HepG2 (cell line): ENCODE measurements at regions not wholly inside any gene's neighbourhood (a gene's known extent, or its start where the extent isn't known, plus 50 kb on each side); places are given as distances from the start of the nearest gene placed in this dataset.

Experiments
- ATAD3A ChIP-seq: sonication (generic); formaldehyde crosslinking; IDR thresholded peaks from 2 replicates; pipeline ENCODE4 v1.4.0; 2020; ENCODE audit warnings: missing genetic modification reagents
- CEBPG ChIP-seq: IDR thresholded peaks from 2 replicates; pipeline ENCODE4 v1.6.1; 2016
- CENPBD1 ChIP-seq: sonication (generic); formaldehyde crosslinking; IDR thresholded peaks from 2 replicates; pipeline ENCODE4 v1.8.0; 2022; ENCODE audit warnings: missing genetic modification reagents, low read depth, mild to moderate bottlenecking, borderline replicate concordance
- FUBP1 ChIP-seq: sonication (generic); formaldehyde crosslinking; IDR thresholded peaks from 2 replicates; pipeline ENCODE4 v1.5.1; 2020; ENCODE audit warnings: missing genetic modification reagents, mild to moderate bottlenecking, borderline replicate concordance
- HNF4A ChIP-seq: sonication (generic); formaldehyde crosslinking; IDR thresholded peaks from 2 replicates; pipeline ENCODE4 v1.4.0; 2020; ENCODE audit warnings: missing genetic modification reagents
- HOXA3 ChIP-seq: sonication (generic); formaldehyde crosslinking; IDR thresholded peaks from 2 replicates; pipeline ENCODE4 v1.5.0; 2020; ENCODE audit warnings: missing genetic modification reagents
- IKZF1 ChIP-seq: fragments of 450-650 bp; IDR thresholded peaks from 2 replicates; pipeline ENCODE4 v1.7.1; 2016
- KLF16 ChIP-seq, 2 experiments: sonication (generic) in 1 of 2; formaldehyde crosslinking in 1 of 2; IDR thresholded peaks; 2 replicates each; pipeline versions ENCODE4 v1.6.1 to v1.8.0; 2016 to 2023; ENCODE audit warnings: missing genetic modification reagents in 2 of 2, missing compliant biosample characterization in 1 of 2
- KMT2A ChIP-seq: sonication (generic); formaldehyde crosslinking; IDR thresholded peaks from 2 replicates; pipeline ENCODE4 v1.4.0; 2020; ENCODE audit warnings: missing genetic modification reagents
- MAZ ChIP-seq, 2 experiments: sonication (generic) in 1 of 2; formaldehyde crosslinking in 1 of 2; IDR thresholded peaks; 2 replicates each; pipeline versions ENCODE4 v1.5.0 to v1.6.1; 2012 to 2020; ENCODE audit warnings: low read depth in 2 of 2, mild to moderate bottlenecking in 2 of 2, borderline replicate concordance in 1 of 2, improper control_type of control experiment in 1 of 2, low read length in 1 of 2, missing genetic modification reagents in 1 of 2, moderate library complexity in 1 of 2
- MXD4 ChIP-seq: IDR thresholded peaks from 2 replicates; pipeline ENCODE4 v1.6.1; 2016; ENCODE audit warnings: mild to moderate bottlenecking, missing biosample characterization, missing genetic modification reagents
- MYPOP ChIP-seq: sonication (generic); formaldehyde crosslinking; IDR thresholded peaks from 2 replicates; pipeline ENCODE4 v1.8.1; 2023; ENCODE audit warnings: mild to moderate bottlenecking, moderate library complexity, missing genetic modification reagents
- NPAS2 ChIP-seq: sonication (generic); formaldehyde crosslinking; IDR thresholded peaks from 2 replicates; pipeline ENCODE4 v1.8.0; 2022; ENCODE audit warnings: mild to moderate bottlenecking, missing genetic modification reagents, borderline replicate concordance
- PHF5A ChIP-seq: IDR thresholded peaks from one replicate; pipeline ENCODE4 v1.6.1; 2018; ENCODE audit warnings: low read depth, missing genetic modification reagents; ENCODE audit not compliant: unreplicated experiment
- RNF2 ChIP-seq: fragments of 450-650 bp; conservative IDR thresholded peaks from 2 replicates; pipeline ENCODE4 v1.6.1; 2016; ENCODE audit warnings: low read depth
- SIX4 ChIP-seq: sonication (generic); formaldehyde crosslinking; IDR thresholded peaks from 2 replicates; pipeline ENCODE4 v1.4.0; 2020; ENCODE audit warnings: missing genetic modification reagents
- YEATS4 ChIP-seq: sonication (generic); formaldehyde crosslinking; IDR thresholded peaks from 2 replicates; pipeline ENCODE4 v1.4.0; 2020; ENCODE audit warnings: missing genetic modification reagents, borderline replicate concordance
- ZFP82 ChIP-seq: sonication (generic); formaldehyde crosslinking; IDR thresholded peaks from 2 replicates; pipeline ENCODE4 v1.5.1; 2020; ENCODE audit warnings: mild to moderate bottlenecking, missing genetic modification reagents, borderline replicate concordance
- ZHX1 ChIP-seq: sonication (generic); formaldehyde crosslinking; IDR thresholded peaks from 2 replicates; pipeline ENCODE4 v1.8.1; 2022; ENCODE audit warnings: low read depth, mild to moderate bottlenecking, missing genetic modification reagents
- ZNF205 ChIP-seq: IDR thresholded peaks from 2 replicates; pipeline ENCODE4 v1.6.1; 2018; ENCODE audit warnings: missing biosample characterization, missing genetic modification reagents
- ZNF230 ChIP-seq: sonication (generic); formaldehyde crosslinking; IDR thresholded peaks from 2 replicates; pipeline ENCODE4 v1.4.0; 2020; ENCODE audit warnings: mild to moderate bottlenecking, missing genetic modification reagents
- ZNF414 ChIP-seq: sonication (generic); formaldehyde crosslinking; IDR thresholded peaks from 2 replicates; pipeline ENCODE4 v1.5.0; 2020; ENCODE audit warnings: missing genetic modification reagents
- ZNF563 ChIP-seq: sonication (generic); formaldehyde crosslinking; IDR thresholded peaks from 2 replicates; pipeline ENCODE4 v1.8.0; 2022; ENCODE audit warnings: mild to moderate bottlenecking, moderate library complexity, missing genetic modification reagents

GRCh38 chr2:8525582-8526402, 156.1 kb upstream of the ID2 start (continued):
- TF ChIP-seq YEATS4 (CRISPR knock-in tag) (no peak; the same call in 1 of the 2 replicates), KMT2A (CRISPR knock-in tag) (peak; percentile 71), MXD4 (peak; percentile 87; the same call in 1 of the 2 replicates), ZFP82 (no peak), MAZ (IDR thresholded peaks at IDR 0.05; ENCODE audit: borderline replicate concordance, low read depth, low read length) (no peak), MAZ (CRISPR knock-in tag; IDR thresholded peaks at IDR 0.05; ENCODE audit: low read depth) (peak; percentile 59; the same call in 1 of the 2 replicates), FUBP1 (0 out of 2 replicates have a peak, but pooled peaks have one; percentile 66), ZNF230 (CRISPR knock-in tag) (peak; percentile 75; the same call in 1 of the 2 replicates), ATAD3A (no peak), IKZF1 (no peak), RNF2 (peak; percentile 43; the same call in 1 of the 2 replicates), CENPBD1 (CRISPR knock-in tag) (no peak), ZNF205 (CRISPR knock-in tag) (peak; percentile 50; the same call in 1 of the 2 replicates), PHF5A (CRISPR knock-in tag) (no peak), ZNF414 (peak; percentile 93; the same call in 1 of the 2 replicates), ZHX1 (CRISPR knock-in tag) (no peak), HNF4A (CRISPR knock-in tag) (peak; percentile 63), ZNF563 (CRISPR knock-in tag) (0 out of 2 replicates have a peak, but pooled peaks have one; percentile 44), CEBPG (CRISPR knock-in tag) (peak; percentile 50), NPAS2 (no peak), HOXA3 (peak; percentile 54; the same call in 1 of the 2 replicates), KLF16 (CRISPR knock-in tag; IDR thresholded peaks at IDR 0.05) (peak in 1 of 2 experiments; percentile 64; a peak in 1 of 4 replicates), MYPOP (peak; percentile 97), SIX4 (CRISPR knock-in tag) (peak; percentile 85)
